ENCODE measurements at regions not wholly inside any gene's neighbourhood (a gene's known extent, or its start where the extent isn't known, plus 50 kb on each side); places are given as distances from the start of the nearest gene placed in this dataset.

DNA sequence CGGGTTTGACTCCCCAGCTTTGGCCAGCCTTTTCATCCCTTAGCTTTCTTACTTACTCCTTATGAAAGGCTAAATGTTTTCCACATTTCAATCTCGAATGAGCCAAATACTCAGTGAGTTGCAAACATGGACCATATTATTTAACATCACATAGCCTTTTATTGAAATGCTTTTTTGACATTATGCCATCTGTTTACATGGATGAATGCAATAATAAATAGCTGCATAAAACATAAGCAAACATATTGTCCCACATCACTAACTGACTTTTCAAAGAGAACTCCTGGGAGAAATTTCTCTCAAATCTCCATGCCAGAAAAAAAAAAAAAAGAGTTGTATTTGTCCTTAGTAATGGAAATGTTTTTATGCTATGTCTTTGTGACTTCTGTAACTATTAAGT is 134.9 kb downstream of the LSMEM1 start:
- no peak overlapping the region for H3K4me3 Mint-ChIP-seq
- no peak for DNase-seq (ENCODE audit: low spot score)
- intact Hi-C loops (cut with micrococcal nuclease) = no loop called here
- no peaks in the 10 kb centered on the region for H3K36me3 Mint-ChIP-seq (ENCODE audit: low read depth)
- no peaks in the 10 kb centered on the region for H3K9me3 Mint-ChIP-seq
- H3K27ac Mint-ChIP-seq = no peak overlapping the region
- peaks cover 2% of the 10 kb centered on the region for H3K27me3 Mint-ChIP-seq (ENCODE audit: insufficient read depth)
- no peaks in the 10 kb centered on the region for H3K4me1 Mint-ChIP-seq (ENCODE audit: low read depth)

GRCh38 chr7:112616295-112616694 is 135.5 kb downstream of the LSMEM1 start:
- no peak overlapping the region for H3K4me3 Mint-ChIP-seq
- DNase-seq (ENCODE audit: low spot score) = no peak
- no peak overlapping the region for H3K27ac Mint-ChIP-seq
- no peaks in the 10 kb centered on the region for H3K4me1 Mint-ChIP-seq (ENCODE audit: low read depth)
- no peaks in the 10 kb centered on the region for H3K9me3 Mint-ChIP-seq
- H3K36me3 Mint-ChIP-seq (ENCODE audit: low read depth) = no peaks in the 10 kb centered on the region
- H3K27me3 Mint-ChIP-seq (ENCODE audit: insufficient read depth) = peaks cover 2% of the 10 kb centered on the region
- intact Hi-C loops (cut with micrococcal nuclease) = no loop called here

DNA sequence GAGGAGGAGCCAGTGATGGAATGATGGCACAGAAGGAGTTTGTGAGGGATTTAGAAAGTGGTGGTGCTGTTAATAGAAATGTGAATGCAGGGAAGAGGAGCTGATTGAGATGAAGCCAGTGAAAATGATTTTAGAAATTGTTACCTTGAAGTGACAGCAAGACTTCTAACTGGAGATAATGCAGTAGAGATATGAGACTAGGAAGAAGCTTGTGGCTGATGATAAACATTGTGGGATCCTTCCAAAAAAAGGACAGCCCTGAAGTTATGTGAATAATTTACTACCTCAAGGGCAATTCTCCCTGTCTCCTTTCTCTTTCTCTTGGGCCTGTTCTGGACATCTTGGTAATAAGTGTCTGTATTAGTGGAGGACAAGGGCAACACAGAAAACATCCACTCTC is 138.6 kb downstream of the LSMEM1 start:
- Mint-ChIP-seq H3K9me3 (no peaks in the 10 kb centered on the region), H3K4me1 (ENCODE audit: low read depth) (no peaks in the 10 kb centered on the region), H3K27ac (no peak overlapping the region), H3K36me3 (ENCODE audit: low read depth) (no peaks in the 10 kb centered on the region), H3K27me3 (ENCODE audit: insufficient read depth) (peaks cover 2% of the 10 kb centered on the region), H3K4me3 (no peak overlapping the region)
- no peak for DNase-seq (ENCODE audit: low spot score)
- intact Hi-C loops (cut with micrococcal nuclease) = no loop called here

DNA sequence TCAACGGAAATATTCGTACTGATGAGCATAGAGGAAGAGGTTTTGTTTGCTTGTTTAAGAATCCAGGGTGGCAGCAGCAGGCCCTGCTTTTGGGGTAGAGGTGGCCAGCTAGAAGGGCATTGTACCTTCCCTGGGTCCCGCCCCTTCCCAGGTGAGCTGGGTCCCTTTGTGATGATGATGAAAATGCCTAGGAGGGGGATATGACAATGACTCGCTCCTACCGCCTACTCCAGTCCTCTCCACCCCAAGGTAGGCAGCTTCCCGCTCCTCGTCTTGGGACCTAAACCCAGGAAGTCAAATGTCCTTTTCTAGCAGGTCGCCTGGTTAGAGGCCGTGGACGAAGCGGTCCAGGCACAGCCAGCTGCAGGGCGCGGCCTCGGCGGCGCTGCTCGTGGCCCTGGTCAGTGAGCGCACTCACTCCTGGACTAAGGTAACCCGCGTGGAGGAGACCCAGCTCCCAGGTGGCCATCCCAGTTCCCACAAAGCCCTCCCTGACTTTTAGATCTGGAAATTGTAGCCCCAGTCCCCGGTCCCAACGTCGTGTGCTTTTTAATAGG is 141.4 kb downstream of the LSMEM1 start:
- intact Hi-C loops (cut with micrococcal nuclease) = no loop called here
- no peak overlapping the region for H3K4me3 Mint-ChIP-seq
- no peak for DNase-seq (ENCODE audit: low spot score)
- no peaks in the 10 kb centered on the region for H3K4me1 Mint-ChIP-seq (ENCODE audit: low read depth)
- H3K27ac Mint-ChIP-seq = no peak overlapping the region
- no peaks in the 10 kb centered on the region for H3K36me3 Mint-ChIP-seq (ENCODE audit: low read depth)
- H3K27me3 Mint-ChIP-seq (ENCODE audit: insufficient read depth) = peaks cover 2% of the 10 kb centered on the region
- no peaks in the 10 kb centered on the region for H3K9me3 Mint-ChIP-seq

DNA sequence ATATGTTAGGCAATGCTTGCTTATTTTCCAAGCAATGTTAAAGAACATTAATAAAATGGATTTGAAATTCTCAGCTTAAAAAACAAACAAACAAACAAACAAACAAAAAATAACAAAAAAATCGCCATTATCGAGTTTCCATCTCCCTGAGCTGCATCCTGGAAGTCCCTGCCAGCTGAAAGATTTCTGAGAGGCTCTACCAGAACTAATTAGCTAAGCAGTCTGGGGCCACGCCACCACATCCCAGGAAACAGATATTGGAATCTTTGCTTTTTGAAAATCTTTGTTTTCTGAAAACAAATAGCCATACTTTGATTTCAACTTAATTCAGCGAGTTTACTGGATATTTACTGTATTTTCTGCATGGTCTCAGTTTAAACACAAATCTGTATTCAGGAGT is 143.6 kb downstream of the LSMEM1 start:
- no peak for DNase-seq (ENCODE audit: low spot score)
- no peaks in the 10 kb centered on the region for H3K4me1 Mint-ChIP-seq (ENCODE audit: low read depth)
- H3K4me3 Mint-ChIP-seq = no peak overlapping the region
- H3K27me3 Mint-ChIP-seq (ENCODE audit: insufficient read depth) = no peaks in the 10 kb centered on the region
- no peak overlapping the region for H3K27ac Mint-ChIP-seq
- H3K9me3 Mint-ChIP-seq = no peaks in the 10 kb centered on the region
- intact Hi-C loops (cut with micrococcal nuclease) = no loop called here
- H3K36me3 Mint-ChIP-seq (ENCODE audit: low read depth) = no peaks in the 10 kb centered on the region

GRCh38 chr7:112630565-112630964 is 149.8 kb downstream of the LSMEM1 start:
- no peaks in the 10 kb centered on the region for H3K4me1 Mint-ChIP-seq (ENCODE audit: low read depth)
- H3K27me3 Mint-ChIP-seq (ENCODE audit: insufficient read depth) = no peaks in the 10 kb centered on the region
- intact Hi-C loops (cut with micrococcal nuclease) = no loop called here
- DNase-seq (ENCODE audit: low spot score) = no peak
- no peak overlapping the region for H3K27ac Mint-ChIP-seq
- no peak overlapping the region for H3K4me3 Mint-ChIP-seq
- no peaks in the 10 kb centered on the region for H3K36me3 Mint-ChIP-seq (ENCODE audit: low read depth)
- no peaks in the 10 kb centered on the region for H3K9me3 Mint-ChIP-seq

GRCh38 chr7:112634107-112634506 is 153.3 kb downstream of the LSMEM1 start:
- no peaks in the 10 kb centered on the region for H3K27me3 Mint-ChIP-seq (ENCODE audit: insufficient read depth)
- no peaks in the 10 kb centered on the region for H3K9me3 Mint-ChIP-seq
- intact Hi-C loops (cut with micrococcal nuclease) = no loop called here
- DNase-seq (ENCODE audit: low spot score) = no peak
- no peak overlapping the region for H3K4me3 Mint-ChIP-seq
- no peaks in the 10 kb centered on the region for H3K4me1 Mint-ChIP-seq (ENCODE audit: low read depth)
- no peaks in the 10 kb centered on the region for H3K36me3 Mint-ChIP-seq (ENCODE audit: low read depth)
- H3K27ac Mint-ChIP-seq = no peak overlapping the region

GRCh38 chr7:112635742-112636141 is 154.5 kb downstream of the TMEM168 start:
- intact Hi-C loops (cut with micrococcal nuclease) = no loop called here
- no peak overlapping the region for H3K27ac Mint-ChIP-seq
- no peak for DNase-seq (ENCODE audit: low spot score)
- no peaks in the 10 kb centered on the region for H3K27me3 Mint-ChIP-seq (ENCODE audit: insufficient read depth)
- H3K36me3 Mint-ChIP-seq (ENCODE audit: low read depth) = no peaks in the 10 kb centered on the region
- no peaks in the 10 kb centered on the region for H3K9me3 Mint-ChIP-seq
- H3K4me3 Mint-ChIP-seq = no peak overlapping the region
- H3K4me1 Mint-ChIP-seq (ENCODE audit: low read depth) = no peaks in the 10 kb centered on the region

DNA sequence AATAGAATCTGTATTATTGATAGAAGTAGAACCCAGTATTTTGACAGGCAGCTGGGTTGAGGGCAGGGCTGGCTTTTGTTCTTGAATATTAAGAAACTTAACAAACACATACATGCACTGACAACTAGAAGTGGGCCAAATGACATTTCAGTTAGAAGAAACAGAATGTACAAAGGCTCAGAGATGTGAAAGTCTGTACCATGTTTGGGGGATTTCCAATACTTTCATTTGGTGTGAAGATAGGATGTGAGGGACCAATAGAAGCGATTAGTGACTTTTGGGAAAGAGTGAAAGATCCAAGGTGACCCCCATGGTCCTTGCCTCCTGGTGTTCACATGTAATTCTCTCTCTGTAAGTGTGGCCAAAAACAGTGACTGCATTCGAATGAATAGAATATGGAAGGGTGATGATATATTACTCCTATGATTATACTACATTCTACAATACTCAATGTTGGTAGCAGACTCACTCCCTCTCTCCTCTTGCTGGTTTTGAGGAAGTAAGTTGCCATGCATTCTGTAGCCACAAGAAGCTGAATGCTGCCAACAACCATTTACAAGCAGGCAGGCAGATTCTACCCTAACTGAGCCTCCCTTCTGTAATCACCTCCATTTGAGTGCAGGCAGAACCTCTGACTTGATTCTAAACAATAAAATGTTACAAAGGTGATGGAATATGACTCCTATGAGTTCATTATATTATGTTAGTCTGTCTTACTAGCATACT is 151.4 kb downstream of the TMEM168 start:
- intact Hi-C loops (cut with micrococcal nuclease) = no loop called here
- no peaks in the 10 kb centered on the region for H3K9me3 Mint-ChIP-seq
- DNase-seq (ENCODE audit: low spot score) = no peak
- H3K27ac Mint-ChIP-seq = no peak overlapping the region
- no peaks in the 10 kb centered on the region for H3K27me3 Mint-ChIP-seq (ENCODE audit: insufficient read depth)
- no peaks in the 10 kb centered on the region for H3K4me1 Mint-ChIP-seq (ENCODE audit: low read depth)
- no peak overlapping the region for H3K4me3 Mint-ChIP-seq
- no peaks in the 10 kb centered on the region for H3K36me3 Mint-ChIP-seq (ENCODE audit: low read depth)

GRCh38 chr7:112640685-112641084 is 149.5 kb downstream of the TMEM168 start:
- no peaks in the 10 kb centered on the region for H3K9me3 Mint-ChIP-seq
- H3K36me3 Mint-ChIP-seq (ENCODE audit: low read depth) = no peaks in the 10 kb centered on the region
- no peaks in the 10 kb centered on the region for H3K4me1 Mint-ChIP-seq (ENCODE audit: low read depth)
- no peak overlapping the region for H3K27ac Mint-ChIP-seq
- no peak for DNase-seq (ENCODE audit: low spot score)
- H3K27me3 Mint-ChIP-seq (ENCODE audit: insufficient read depth) = no peaks in the 10 kb centered on the region
- no peak overlapping the region for H3K4me3 Mint-ChIP-seq
- intact Hi-C loops (cut with micrococcal nuclease) = no loop called here

DNA sequence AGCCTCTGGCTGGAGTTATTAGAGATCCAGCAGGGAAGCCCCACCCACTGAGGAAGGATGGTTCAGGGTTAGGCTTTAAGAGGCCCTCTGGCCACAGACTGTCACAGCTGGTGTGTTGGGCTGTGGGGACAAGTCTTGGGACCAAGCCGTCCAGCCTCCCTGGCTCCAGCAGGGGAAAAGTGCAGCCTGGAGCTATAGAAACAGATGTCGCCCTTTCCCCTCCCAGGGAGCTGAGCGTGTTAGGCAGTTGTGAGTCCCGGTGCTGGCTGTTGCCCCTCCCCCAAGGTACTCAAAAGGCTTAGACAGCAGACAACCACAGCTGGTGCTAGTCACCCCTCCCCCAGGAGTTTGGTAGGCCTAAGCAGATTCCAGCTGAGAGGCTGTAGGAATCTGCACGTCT is 143.4 kb downstream of the TMEM168 start:
- no peaks in the 10 kb centered on the region for H3K36me3 Mint-ChIP-seq (ENCODE audit: low read depth)
- H3K4me1 Mint-ChIP-seq (ENCODE audit: low read depth) = no peaks in the 10 kb centered on the region
- no peak overlapping the region for H3K4me3 Mint-ChIP-seq
- intact Hi-C loops (cut with micrococcal nuclease) = no loop called here
- peaks cover 6% of the 10 kb centered on the region for H3K9me3 Mint-ChIP-seq
- no peak overlapping the region for H3K27ac Mint-ChIP-seq
- no peaks in the 10 kb centered on the region for H3K27me3 Mint-ChIP-seq (ENCODE audit: insufficient read depth)
- DNase-seq (ENCODE audit: low spot score) = no peak

DNA sequence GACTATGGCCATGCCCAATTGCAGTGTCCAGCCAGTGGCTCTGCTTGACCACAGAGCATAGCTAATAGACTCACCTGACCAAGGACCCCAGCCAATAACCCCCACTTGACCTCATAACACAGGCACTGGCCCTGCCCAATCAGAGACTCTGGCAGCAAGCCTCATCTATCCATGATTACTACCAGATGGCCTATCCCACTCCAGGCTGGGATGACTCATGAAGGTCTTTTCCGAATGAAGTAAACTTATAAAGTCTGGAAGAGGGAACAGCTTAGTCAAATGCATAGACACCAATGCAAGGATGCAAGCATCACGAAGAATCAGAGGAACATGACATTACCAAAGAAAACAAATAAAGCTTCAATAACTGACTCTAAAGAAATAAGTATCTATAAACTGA is 141.4 kb downstream of the TMEM168 start:
- Mint-ChIP-seq H3K4me1 (ENCODE audit: low read depth) (no peaks in the 10 kb centered on the region), H3K9me3 (peaks cover 6% of the 10 kb centered on the region), H3K4me3 (no peak overlapping the region), H3K36me3 (ENCODE audit: low read depth) (no peaks in the 10 kb centered on the region), H3K27ac (no peak overlapping the region), H3K27me3 (ENCODE audit: insufficient read depth) (no peaks in the 10 kb centered on the region)
- intact Hi-C loops (cut with micrococcal nuclease) = no loop called here
- DNase-seq (ENCODE audit: low spot score) = no peak

DNA sequence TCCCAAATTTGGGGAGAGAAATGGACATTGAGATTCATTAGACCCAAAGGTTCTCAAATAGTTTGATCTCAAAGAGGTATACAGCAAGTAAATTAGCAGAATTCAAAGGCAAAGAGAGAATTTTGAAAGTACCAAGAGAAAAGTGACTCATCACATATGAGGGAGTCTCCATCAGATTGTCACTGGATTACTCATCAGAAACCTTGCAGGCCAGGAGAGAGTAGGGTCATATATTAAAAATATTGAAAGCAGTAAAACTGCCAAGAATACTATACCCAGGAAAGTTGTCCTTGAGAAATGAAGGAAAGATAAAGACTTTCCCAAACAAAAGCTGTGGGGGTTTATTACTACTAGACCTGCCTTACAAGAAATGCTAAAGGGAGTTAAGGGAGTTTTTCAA is 140.6 kb downstream of the TMEM168 start:
- Mint-ChIP-seq H3K4me1 (ENCODE audit: low read depth) (no peaks in the 10 kb centered on the region), H3K27ac (no peak overlapping the region), H3K9me3 (peaks cover 6% of the 10 kb centered on the region), H3K36me3 (ENCODE audit: low read depth) (no peaks in the 10 kb centered on the region), H3K4me3 (no peak overlapping the region), H3K27me3 (ENCODE audit: insufficient read depth) (no peaks in the 10 kb centered on the region)
- no peak for DNase-seq (ENCODE audit: low spot score)
- intact Hi-C loops (cut with micrococcal nuclease) = no loop called here
